DMS 273 (cell line): ENCODE measurements at regions not wholly inside any gene's neighbourhood (a gene's known extent, or its start where the extent isn't known, plus 50 kb on each side); places are given as distances from the start of the nearest gene placed in this dataset.
"Not testable (repeated sequence)": the region's sequence is repeated elsewhere in the genome, so short reads cannot be mapped to it uniquely, and the experiment has no call there.

ENCODE experiments used
- DNase-seq: peaks from one replicate; lab custom pipeline; 2025; ENCODE audit not compliant: unreplicated experiment; lab: John Stamatoyannopoulos, UW

DNA sequence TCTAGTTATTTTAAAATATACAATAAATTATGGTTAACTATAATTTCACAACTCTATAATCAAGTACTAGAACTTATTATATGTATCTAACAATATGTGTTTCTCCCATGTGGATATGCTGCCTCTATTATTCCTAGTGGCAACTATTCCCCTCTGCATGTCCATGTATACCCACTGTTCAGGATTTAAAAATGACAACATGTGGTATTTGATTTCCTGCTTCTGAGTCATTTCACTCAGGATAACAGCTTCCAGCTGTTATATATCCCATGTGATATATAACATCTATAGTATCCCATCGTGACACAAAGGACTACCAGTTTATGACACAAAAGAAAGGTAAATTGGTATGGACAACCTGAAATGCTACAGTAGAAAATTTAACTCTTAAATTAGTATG lies 167.4 kb upstream of the TACR3 start:
- DNase-seq: no peak

DNA sequence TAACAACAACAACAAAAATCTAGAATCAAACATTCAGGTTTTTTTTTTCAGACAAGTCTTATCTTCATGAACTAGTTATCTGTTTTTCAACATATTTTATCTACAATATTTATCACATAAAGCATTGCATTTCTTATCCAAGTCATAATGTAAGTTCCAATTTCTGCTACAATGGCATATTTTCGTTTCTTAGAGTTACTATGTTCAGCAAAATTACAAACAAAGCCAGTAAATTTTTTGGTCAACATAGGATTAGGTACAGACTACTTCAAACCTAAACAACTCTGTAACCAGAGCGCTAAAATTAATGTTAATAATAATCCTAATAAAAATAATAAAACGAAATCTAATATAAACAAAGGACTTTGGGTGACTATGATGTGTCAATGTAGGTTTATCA lies 165.4 kb upstream of the TACR3 start:
- DNase-seq: no peak

DNA sequence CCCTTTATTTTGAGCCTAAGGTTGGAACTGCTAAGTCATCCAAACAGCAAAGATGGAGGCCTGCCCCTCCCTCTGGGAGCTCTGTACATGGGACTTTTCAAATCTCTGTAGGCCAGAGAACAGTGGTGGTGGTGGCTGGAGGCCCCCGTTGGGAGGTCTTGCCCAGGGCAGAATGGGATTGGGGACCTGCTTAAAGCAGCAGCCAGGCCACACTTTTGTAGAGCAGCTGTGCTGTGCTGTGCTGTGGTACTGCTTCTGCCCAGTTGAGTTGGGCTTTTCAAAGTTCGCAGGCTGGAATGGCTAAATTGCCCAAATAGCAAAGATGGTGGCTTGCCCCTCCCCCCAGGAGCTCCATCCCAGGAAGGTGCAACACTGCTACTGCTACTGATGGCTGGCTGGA lies 147.5 kb upstream of the TACR3 start:
- DNase-seq: no peak

DNA sequence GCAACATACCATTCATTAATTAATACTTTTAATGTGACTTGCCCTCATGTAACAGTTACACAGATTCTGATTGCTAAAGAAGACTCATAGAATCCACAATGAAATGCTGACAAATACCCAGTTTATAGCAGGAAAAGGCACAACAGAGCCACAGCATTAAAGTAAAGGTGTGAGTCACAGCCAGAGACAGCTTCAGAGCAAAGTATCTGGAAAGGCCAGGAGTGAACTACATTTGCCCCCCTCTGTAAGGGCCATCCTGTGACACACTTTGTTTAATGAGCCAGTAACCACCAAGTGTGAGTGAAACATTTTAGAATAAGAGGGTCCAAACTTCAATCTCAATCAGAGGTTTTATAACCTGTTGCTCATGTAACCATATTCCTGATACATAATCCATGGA lies 133.8 kb upstream of the TACR3 start:
- no peak for DNase-seq

DNA sequence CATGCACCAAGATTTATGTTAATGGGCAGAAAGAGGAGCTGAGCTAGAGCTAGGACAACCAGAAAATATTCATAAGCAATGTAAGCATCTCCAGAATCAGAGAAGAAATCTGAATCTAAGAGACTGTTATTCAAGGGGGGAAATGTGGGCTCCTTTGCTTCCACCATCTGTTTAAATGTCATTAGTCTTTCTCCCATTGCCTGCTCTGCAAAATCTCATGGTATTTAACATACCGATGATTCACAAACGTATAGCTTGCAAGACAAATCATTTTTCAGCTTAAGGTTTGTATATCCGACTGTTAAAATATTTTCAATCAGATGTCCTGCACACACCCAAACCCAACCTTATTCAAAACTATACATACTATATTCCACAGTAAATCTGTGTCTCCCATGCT lies 133.4 kb upstream of the TACR3 start:
- no peak for DNase-seq

DNA sequence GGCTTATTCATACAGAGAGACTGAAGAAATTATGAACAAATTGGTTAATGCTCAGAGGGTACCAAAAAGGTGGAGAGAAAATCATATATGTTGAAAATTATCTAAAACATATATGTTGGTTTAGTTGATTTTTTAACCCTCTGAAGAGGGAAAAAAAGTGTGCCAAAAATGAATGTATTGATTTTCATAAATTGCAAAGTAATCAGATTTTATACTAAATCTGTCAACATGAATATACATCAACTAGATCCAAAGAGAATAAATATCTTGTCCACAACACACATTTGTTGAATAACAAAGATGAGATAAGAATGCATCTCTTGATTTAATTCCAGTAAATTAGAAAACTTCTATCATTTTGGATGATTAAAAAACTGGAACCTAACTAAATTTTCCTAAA lies 125.3 kb upstream of the TACR3 start:
- DNase-seq: no peak

DNA sequence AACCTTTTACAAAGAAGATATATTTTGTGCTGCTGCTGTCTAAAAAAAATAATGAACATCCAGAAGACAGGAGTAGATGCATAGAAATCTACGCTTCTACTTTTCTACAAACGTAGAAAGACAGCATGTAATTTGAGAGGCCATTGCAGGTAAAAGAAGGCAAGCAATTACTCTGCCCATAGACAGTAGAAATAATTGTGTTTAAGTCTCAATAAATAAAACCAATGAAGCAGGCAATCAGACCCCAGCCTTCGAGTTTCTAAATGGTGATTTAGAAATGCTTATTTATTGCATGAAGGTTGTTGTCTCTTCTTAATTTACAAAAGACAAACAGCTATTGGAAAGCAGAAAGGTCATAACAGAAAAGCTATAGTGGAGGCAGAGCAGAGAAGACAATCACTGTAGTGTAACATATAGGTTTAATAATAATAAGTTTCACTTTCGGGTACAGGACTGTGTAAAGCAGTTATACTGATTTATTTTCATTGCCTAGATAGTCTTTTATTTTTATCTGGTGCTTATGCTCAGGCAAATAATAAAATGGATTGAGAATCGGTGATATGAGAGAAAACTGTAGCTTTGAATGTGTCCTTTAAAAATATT lies 123.0 kb upstream of the TACR3 start:
- DNase-seq: no peak

DNA sequence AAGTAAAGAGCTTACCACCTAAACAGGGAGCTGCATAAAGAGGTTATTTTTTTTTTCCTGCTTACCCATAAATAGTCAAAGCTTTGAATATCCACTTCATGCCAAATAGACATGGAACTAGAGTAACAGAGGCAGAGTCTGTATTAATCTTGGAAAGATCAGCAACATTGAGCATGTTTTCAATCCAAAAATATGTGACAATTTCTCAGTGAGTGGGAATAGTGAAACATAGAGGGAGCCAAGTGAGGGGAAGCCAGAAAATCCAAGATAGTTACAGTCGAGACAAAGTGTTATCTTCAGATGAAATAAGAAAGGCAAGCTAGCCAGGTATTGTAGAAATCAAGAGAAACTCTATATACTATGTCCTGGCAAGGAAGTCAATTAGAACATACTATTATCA lies 122.3 kb upstream of the TACR3 start:
- DNase-seq: no peak

DNA sequence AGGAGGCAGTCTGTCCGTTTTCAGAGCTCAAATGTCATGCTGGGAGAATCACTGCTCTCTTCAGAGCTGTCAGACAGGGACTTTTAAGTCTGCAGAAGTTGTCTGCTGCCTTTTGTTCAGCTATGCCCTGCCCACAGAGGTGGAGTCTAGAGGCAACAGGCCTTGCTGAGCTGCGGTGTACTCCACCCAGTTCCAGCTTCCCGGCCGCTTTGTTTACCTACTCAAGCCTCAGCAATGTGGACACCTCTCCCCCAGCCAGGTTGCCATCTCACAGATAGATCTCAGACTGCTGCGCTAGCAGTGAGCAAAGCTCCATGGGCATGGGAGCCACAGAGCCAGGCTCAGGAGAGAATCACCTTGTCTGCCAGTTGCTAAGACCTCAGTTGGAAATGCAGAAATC lies 90.5 kb upstream of the TACR3 start:
- DNase-seq: not testable (repeated sequence)

DNA sequence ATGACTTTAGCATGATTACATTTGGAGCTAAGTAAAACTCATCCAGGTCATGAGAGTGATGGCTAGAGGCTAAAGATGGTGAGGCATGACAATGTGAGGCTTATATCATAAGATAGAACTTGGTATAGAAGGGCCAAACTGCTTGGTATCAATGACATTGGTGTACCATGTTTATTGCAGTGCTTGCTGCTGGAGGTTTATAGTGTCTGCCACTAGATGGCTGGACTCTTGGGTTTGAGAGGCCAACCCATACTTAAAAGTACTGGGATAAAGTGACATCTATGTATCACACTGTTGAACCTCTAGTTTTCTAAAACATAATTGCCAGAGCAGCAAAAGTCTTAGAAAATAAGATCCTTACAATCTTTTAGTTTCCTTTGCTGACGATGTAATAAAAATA lies 83.0 kb upstream of the TACR3 start:
- no peak for DNase-seq

DNA sequence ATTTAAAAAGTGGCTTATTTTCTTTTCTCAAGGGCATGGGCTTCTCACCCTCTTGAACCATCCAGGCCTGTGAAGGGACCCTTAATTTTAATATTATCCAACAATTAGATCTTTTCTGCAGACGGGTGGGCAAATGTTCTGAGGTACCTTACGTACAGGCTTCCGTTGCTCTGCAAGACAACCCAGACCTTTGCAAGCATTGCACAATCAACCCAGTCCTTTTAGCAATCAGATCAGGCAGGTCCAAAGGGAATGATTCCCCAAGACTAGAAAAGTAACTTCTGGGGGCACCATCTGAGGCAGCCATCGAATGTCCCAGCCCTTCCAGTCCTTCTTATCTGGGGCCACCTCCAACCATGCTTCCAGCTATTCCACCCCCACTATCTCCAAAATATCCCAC lies 67.3 kb upstream of the TACR3 start:
- no peak for DNase-seq

DNA sequence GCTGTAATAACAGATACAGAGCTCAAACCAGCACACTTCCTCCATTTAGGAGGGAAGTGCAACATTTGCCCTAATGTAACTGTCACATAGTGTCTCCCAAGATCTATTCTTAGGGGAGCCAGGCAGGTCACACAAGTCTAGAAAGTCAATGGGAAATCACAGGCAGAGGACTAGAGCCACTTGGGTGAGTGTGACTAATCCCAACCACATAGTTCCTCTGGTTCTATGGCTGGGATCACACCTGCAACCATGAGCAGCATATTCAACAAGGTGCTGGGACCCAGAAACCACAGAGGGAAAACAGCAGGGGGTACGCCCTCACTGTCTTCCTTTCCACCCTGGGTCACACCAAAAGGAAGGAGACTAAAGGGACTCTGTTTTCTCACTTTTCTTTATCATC lies 66.8 kb upstream of the TACR3 start:
- DNase-seq: no peak

DNA sequence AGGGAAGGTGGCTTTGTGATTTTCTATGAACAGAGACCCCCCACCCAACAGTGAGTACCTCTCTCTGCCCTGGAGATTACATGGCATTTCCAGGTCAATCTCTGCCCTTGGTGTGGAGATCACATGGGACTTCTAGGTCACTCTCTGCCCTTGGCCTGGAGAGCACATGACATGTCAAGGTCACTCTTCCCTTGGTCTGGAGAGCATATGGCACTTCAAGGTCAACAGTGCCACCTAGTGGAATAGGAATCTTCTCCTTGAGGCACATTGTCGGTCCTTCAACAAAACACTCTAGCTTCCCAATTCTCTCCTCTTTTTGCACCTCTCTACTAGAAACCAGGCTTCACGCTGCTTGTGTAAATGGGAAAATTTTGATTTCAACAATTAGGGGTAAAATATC lies 66.2 kb upstream of the TACR3 start:
- DNase-seq: peak; percentile 59

DNA sequence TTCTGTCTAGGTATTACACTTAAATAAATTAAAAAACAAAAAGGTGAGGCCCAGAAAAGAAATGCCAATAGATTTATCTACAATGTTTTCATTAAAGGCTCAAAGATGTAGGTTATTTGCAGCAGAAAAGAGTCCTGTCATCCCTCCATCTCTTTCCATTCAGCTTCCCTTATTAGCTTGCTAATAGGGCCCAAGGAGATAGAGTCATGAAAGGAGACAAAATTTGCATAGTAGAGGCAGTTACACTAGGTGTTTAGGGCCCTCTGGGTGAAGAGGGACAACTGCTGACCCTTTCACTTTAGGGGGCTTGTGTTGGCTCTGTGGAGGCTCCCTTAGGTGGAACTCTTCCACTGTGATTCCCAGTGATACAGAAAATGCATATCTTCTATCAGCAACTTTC lies 58.4 kb upstream of the TACR3 start:
- DNase-seq: no peak

DNA sequence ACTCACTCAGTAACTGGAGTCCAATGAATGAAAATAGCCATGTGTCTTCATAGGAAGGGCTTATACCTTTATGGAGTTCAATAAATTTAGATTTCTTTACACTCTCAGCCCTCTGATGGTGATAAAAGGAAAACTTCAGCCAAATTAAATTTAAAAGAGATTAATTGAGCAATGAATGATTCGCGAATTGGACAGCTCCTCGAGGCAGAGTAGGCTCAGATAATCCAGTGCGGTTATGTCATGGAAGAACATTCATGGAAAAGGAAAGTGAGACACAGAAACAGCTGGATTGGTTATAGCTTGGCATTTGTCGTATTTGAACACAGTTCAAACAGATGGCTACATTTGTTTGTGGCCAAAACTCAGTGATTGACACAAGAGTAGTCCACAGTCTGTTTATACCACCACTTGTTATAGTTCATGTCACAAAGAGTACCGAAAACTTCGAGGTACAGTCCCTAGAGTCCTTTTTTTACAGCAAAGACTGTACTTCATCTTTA lies 54.6 kb upstream of the TACR3 start:
- no peak for DNase-seq

DNA sequence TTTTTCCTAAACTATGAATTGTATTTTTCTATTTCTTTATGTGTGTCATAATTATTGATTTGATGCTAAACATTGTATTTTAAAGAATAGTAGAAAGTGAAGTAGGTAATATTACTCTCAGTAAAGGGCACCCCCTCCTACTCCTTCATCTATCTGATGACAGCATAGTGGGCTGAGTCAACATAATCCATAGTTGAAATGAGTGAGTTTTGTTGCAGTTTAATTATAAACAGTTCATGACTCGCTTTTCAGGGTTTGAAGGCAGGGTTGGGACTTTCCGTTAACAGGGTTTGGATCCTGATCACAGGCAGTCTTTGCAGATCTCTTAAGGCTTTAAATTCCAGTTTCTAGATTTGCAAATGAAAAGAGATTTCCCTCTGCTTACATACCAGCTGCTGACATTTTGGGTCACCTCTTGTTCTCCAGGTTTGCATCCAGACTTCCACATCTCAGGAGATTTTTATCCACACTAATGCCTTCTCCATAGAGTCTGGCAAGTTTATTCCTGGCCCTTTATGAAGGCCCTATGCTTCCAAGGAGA lies 54.0 kb upstream of the TACR3 start:
- no peak for DNase-seq
